A549 (cell line): ENCODE measurements at regions not wholly inside any gene's neighbourhood (a gene's known extent, or its start where the extent isn't known, plus 50 kb on each side); places are given as distances from the start of the nearest gene placed in this dataset.

Experiments used
- CTCF ChIP-seq: fragments of >200 bp; sonication (Bioruptor Twin); formaldehyde crosslinking; IDR thresholded peaks from 3 replicates; pipeline ENCODE4 v1.5.1; 2016
- EP300 ChIP-seq, 2 experiments: fragments of >200 bp; sonication (Bioruptor Twin); formaldehyde crosslinking; IDR thresholded peaks; 2 replicates in 1 of 2; 3 replicates in 1 of 2; pipeline ENCODE4 v1.6.1; 2016 to 2017
- JUNB ChIP-seq: fragments of >200 bp; sonication (Bioruptor Twin); formaldehyde crosslinking; IDR thresholded peaks from 2 replicates; pipeline ENCODE4 v1.6.1; 2016
- POLR2A ChIP-seq: IDR thresholded peaks from 2 replicates; pipeline ENCODE4 v1.6.1; 2012; ENCODE audit warnings: mild to moderate bottlenecking, low read length
- RAD21 ChIP-seq, 2 experiments: fragments of >200 bp in 1 of 2; sonication (Bioruptor Twin) in 1 of 2; formaldehyde crosslinking in 1 of 2; IDR thresholded peaks in 1 of 2; conservative IDR thresholded peaks in 1 of 2; 2 replicates in 1 of 2; 3 replicates in 1 of 2; pipeline ENCODE4 v1.6.1; 2012 to 2018; ENCODE audit warnings: inconsistent platforms in 1 of 2
- SMC3 ChIP-seq: fragments of >200 bp; sonication (Bioruptor Twin); formaldehyde crosslinking; IDR thresholded peaks from 3 replicates; pipeline ENCODE4 v1.6.1; 2018; ENCODE audit warnings: inconsistent platforms
- TF ChIP-seq, protein P1 (sequence below): IDR thresholded peaks from 2 replicates; pipeline ENCODE4 v1.6.1; 2012

DNA sequence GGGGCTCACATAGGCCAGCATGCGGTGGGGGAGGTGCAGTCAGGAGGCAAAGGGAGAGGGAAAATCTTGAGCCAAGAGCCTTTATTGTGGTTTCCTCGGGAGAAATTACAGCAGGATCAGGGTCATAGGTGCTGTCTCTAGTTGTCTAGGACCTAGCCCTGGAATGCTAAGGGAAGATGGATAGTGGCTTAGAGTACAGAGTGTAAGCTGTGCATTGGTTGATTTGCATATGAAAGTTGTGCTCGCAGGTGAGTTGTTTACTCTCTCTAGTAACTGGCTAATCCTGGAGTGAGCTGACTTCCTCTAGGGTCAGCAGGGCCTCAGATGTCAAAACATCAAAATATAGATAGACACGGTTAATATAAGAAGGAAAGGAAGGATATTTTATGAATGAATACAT is 877.7 kb downstream of the TLE4 start:
- TF ChIP-seq CTCF (no peak), RAD21 (conservative IDR thresholded peaks at IDR 0.05 in 1 of 2, IDR thresholded peaks at IDR 0.05 in 1 of 2) (no peak), SMC3 (no peak), EP300 (IDR thresholded peaks at IDR 0.05) (no peak), POLR2A (no peak), JUNB (no peak)
- TF ChIP-seq, protein P1, sequence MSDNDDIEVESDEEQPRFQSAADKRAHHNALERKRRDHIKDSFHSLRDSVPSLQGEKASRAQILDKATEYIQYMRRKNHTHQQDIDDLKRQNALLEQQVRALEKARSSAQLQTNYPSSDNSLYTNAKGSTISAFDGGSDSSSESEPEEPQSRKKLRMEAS: no peak
